ENCODE measurements at regions not wholly inside any gene's neighbourhood (a gene's known extent, or its start where the extent isn't known, plus 50 kb on each side); places are given as distances from the start of the nearest gene placed in this dataset.

DNA sequence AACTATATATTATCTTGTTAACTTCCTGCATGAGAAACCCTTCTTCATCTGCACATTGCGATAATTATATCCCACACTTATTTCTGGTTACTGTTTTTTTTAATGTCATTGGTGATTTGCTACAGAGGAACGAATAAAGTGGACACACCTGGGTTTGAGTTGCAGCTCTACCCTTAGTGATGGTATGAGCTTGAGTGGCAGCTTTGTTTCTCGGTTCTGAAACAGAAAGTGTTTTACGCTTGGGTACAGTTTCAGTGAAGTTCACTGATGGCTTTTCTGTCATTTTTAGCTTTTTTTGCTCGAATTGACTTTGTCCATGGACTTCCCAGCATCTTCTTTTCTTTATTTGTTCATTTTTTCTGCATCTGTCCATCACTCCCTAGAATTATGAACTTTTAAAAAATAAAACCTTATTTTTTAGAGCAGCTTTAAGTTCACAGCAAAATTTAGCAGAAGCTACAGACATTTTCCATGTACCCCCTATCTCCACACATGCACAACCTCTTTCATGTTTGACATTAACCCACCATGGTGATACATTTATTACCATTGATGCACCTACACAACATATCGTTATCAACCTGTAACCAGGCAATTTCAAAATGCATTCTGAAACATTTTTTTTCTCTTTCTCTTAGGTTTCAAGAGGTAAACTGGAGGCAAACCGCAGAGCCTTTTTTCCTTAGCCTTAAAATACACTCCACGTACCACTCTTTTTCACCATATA is 1041.6 kb upstream of the PRKX start:
- no peaks in the 10 kb centered on the region for H3K4me1 Mint-ChIP-seq (ENCODE audit: low read depth, unreplicated experiment)
- no peak overlapping the region for H3K4me3 Mint-ChIP-seq (ENCODE audit: low read depth, unreplicated experiment)
- peaks cover 4% of the 10 kb centered on the region for H3K9me3 Mint-ChIP-seq (ENCODE audit: low read depth, unreplicated experiment)
- intact Hi-C loops (cut with micrococcal nuclease; ENCODE audit: unreplicated experiment) = no loop called here
- no TSS peak for BruUV-seq (replicated peaks)
- no peak overlapping the region for H3K27ac Mint-ChIP-seq (ENCODE audit: unreplicated experiment)
- CTCF ChIA-PET = no interaction called here
- H3K36me3 Mint-ChIP-seq (ENCODE audit: insufficient read depth, unreplicated experiment) = no peaks in the 10 kb centered on the region
- TF ChIP-seq CTCF (IDR thresholded peaks at IDR 0.05; ENCODE audit: unreplicated experiment) = no peak
- DNase-seq = no peak
- H3K27me3 Mint-ChIP-seq (ENCODE audit: unreplicated experiment) = no peaks in the 10 kb centered on the region

GRCh38 chrX:4741024-4741423 is 1027.6 kb upstream of the PRKX start:
- no TSS peak for BruUV-seq (replicated peaks)
- H3K27ac Mint-ChIP-seq (ENCODE audit: unreplicated experiment) = no peak overlapping the region
- CTCF ChIA-PET = no interaction called here
- DNase-seq = no peak
- intact Hi-C loops (cut with micrococcal nuclease; ENCODE audit: unreplicated experiment) = no loop called here
- no peak overlapping the region for H3K4me3 Mint-ChIP-seq (ENCODE audit: low read depth, unreplicated experiment)
- H3K9me3 Mint-ChIP-seq (ENCODE audit: low read depth, unreplicated experiment) = no peaks in the 10 kb centered on the region
- no peaks in the 10 kb centered on the region for H3K4me1 Mint-ChIP-seq (ENCODE audit: low read depth, unreplicated experiment)
- TF ChIP-seq CTCF (IDR thresholded peaks at IDR 0.05; ENCODE audit: unreplicated experiment) = no peak
- no peaks in the 10 kb centered on the region for H3K27me3 Mint-ChIP-seq (ENCODE audit: unreplicated experiment)
- H3K36me3 Mint-ChIP-seq (ENCODE audit: insufficient read depth, unreplicated experiment) = no peaks in the 10 kb centered on the region

- no peak for DNase-seq
- no TSS peak for BruUV-seq (replicated peaks)
- TF ChIP-seq CTCF (IDR thresholded peaks at IDR 0.05; ENCODE audit: unreplicated experiment) = no peak
- intact Hi-C loops (cut with micrococcal nuclease; ENCODE audit: unreplicated experiment) = no loop called here
- no peaks in the 10 kb centered on the region for H3K9me3 Mint-ChIP-seq (ENCODE audit: low read depth, unreplicated experiment)
- H3K4me1 Mint-ChIP-seq (ENCODE audit: low read depth, unreplicated experiment) = no peaks in the 10 kb centered on the region
- no peak overlapping the region for H3K27ac Mint-ChIP-seq (ENCODE audit: unreplicated experiment)
- H3K36me3 Mint-ChIP-seq (ENCODE audit: insufficient read depth, unreplicated experiment) = no peaks in the 10 kb centered on the region
- no peak overlapping the region for H3K4me3 Mint-ChIP-seq (ENCODE audit: low read depth, unreplicated experiment)
- no peaks in the 10 kb centered on the region for H3K27me3 Mint-ChIP-seq (ENCODE audit: unreplicated experiment)
- CTCF ChIA-PET = no interaction called here
These were observed 1021.9 kb upstream of the PRKX start for GRCh38 chrX:4735299-4735698.

DNA sequence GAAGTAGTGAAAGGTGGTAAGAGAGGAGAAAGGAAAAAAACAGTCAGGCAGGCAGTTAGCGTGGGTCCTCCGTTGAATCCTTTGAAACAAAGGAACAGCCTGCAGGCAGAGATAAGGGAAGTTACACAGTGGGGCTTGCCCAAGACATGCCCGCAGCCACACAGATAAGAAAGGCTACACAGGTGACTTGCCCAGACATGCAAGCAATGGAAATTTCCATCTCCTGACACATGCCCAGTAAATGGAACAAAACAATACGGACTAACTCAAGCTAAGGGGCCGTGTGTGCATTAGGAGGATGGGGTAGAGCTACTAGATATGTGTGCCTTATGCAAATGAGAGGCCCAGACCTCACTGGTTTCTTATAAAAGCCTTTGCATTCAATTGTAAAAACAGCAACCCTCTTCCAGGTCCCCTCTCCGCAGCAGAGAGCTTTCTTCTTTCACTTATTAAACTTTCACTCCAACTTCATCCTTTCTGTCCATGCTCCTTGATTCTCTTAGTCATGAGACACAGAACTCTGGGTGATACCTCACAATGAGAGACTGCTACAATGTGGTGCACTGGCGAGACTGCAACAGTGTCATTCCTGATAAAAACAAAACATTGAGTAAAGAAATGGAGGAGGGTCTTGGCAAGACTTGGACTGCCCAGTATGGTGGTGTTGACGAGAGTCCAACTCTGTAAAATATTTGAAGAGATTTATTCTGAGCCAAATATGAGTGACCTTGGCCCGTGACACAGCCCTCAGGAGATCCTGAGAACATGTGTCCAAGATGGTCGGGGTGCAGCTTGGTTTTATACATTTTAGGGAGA is 997.4 kb upstream of the PRKX start:
- intact Hi-C loops (cut with micrococcal nuclease; ENCODE audit: unreplicated experiment) = loop anchor here (5.0 kb wide), 1 partner anchor 121 kb away; no protein-coding TSS in a partner anchor
- Mint-ChIP-seq H3K27me3 (ENCODE audit: unreplicated experiment) (no peaks in the 10 kb centered on the region), H3K4me3 (ENCODE audit: low read depth, unreplicated experiment) (peak overlapping the region; percentile 17), H3K9me3 (ENCODE audit: low read depth, unreplicated experiment) (peaks cover 3% of the 10 kb centered on the region), H3K27ac (ENCODE audit: unreplicated experiment) (peak overlapping the region; percentile 77), H3K4me1 (ENCODE audit: low read depth, unreplicated experiment) (peaks cover 27% of the 10 kb centered on the region), H3K36me3 (ENCODE audit: insufficient read depth, unreplicated experiment) (peaks cover 16% of the 10 kb centered on the region)
- no TSS peak for BruUV-seq (replicated peaks)
- CTCF ChIA-PET = no interaction called here
- peak; percentile 51 for DNase-seq
- TF ChIP-seq CTCF (IDR thresholded peaks at IDR 0.05; ENCODE audit: unreplicated experiment) = no peak

Measured in Calu3 (cell line).